ENCODE measurements at regions not wholly inside any gene's neighbourhood (a gene's known extent, or its start where the extent isn't known, plus 50 kb on each side); places are given as distances from the start of the nearest gene placed in this dataset.

DNA sequence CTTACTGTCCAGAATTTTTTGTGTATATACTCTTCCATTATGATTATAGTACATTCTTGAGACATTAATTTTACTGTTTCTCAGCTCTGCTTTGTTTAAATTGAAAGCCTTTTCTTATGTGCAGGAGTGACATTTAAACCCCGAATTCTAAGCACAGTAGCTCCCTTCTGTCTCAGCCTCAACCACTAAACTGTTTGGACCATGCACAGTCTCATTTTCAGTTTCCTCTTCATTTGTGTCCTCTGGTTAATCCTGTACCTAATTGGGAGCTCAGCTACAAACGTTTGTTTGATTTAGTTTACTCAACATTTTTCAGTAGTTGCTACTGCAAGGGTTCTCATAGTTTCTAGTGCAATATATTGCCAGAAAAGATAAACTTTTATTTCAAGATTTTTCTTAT, 206.3 kb downstream of the SLITRK5 start:
- TF ChIP-seq, protein P1, sequence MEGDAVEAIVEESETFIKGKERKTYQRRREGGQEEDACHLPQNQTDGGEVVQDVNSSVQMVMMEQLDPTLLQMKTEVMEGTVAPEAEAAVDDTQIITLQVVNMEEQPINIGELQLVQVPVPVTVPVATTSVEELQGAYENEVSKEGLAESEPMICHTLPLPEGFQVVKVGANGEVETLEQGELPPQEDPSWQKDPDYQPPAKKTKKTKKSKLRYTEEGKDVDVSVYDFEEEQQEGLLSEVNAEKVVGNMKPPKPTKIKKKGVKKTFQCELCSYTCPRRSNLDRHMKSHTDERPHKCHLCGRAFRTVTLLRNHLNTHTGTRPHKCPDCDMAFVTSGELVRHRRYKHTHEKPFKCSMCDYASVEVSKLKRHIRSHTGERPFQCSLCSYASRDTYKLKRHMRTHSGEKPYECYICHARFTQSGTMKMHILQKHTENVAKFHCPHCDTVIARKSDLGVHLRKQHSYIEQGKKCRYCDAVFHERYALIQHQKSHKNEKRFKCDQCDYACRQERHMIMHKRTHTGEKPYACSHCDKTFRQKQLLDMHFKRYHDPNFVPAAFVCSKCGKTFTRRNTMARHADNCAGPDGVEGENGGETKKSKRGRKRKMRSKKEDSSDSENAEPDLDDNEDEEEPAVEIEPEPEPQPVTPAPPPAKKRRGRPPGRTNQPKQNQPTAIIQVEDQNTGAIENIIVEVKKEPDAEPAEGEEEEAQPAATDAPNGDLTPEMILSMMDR (IDR thresholded peaks at IDR 0.05; ENCODE audit: extremely low read depth, low read depth, low read length), result no peak

DNA sequence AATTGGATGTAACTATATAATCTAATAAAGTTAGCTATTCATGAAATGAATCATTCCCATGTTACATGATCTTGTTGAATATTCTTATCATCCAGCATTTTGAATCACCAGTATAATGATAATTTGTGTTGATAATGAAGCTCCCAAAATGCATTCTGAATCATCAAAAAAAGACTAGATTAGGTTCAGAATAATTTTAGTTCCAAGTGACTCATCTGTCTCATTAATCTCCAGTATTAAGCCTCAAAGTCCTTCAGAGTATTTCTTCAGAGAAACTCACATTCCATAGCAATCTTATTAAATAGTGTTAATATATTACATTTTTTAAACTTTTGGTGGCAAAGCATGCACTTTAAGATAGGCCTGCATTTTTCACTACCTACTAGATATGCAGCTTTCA, 207.5 kb downstream of the SLITRK5 start:
- Histone ChIP-seq H3K27ac (ENCODE audit: low read depth, low read length) (no peak overlapping the region), H3K9me3 (ENCODE audit: low read depth, low read length) (no peaks in the 10 kb centered on the region), H3K79me2 (ENCODE audit: insufficient read depth, low read length) (no peaks in the 10 kb centered on the region), H3K36me3 (ENCODE audit: insufficient read depth, low read length) (no peaks in the 10 kb centered on the region), H3K4me1 (ENCODE audit: insufficient read depth, low read length) (no peaks in the 10 kb centered on the region), H3K27me3 (ENCODE audit: insufficient read depth, low read length) (no peaks in the 10 kb centered on the region), H3K4me2 (ENCODE audit: insufficient read depth, low read length) (no peak overlapping the region), H2AFZ (ENCODE audit: low read length) (no peak overlapping the region), H3K4me3 (ENCODE audit: insufficient read depth, low read length) (no peak overlapping the region), H4K20me1 (ENCODE audit: insufficient read depth, low read length) (no peaks in the 10 kb centered on the region)
- no peak for DNase-seq (ENCODE audit: insufficient read length, low spot score, missing footprints)
- TF ChIP-seq, protein P1 (IDR thresholded peaks at IDR 0.05; ENCODE audit: extremely low read depth, low read depth, low read length), result no peak

More for the DNA sequence above, 206.3 kb downstream of the SLITRK5 start:
- no peaks in the 10 kb centered on the region for H3K4me1 ChIP-seq (ENCODE audit: insufficient read depth, low read length)
- no peaks in the 10 kb centered on the region for H4K20me1 ChIP-seq (ENCODE audit: insufficient read depth, low read length)
- H3K27ac ChIP-seq (ENCODE audit: low read depth, low read length), result no peak overlapping the region
- H3K27me3 ChIP-seq (ENCODE audit: insufficient read depth, low read length), result no peaks in the 10 kb centered on the region
- no peaks in the 10 kb centered on the region for H3K36me3 ChIP-seq (ENCODE audit: insufficient read depth, low read length)
- no peak overlapping the region for H2AFZ ChIP-seq (ENCODE audit: low read length)
- no peak overlapping the region for H3K4me3 ChIP-seq (ENCODE audit: insufficient read depth, low read length)
- no peaks in the 10 kb centered on the region for H3K79me2 ChIP-seq (ENCODE audit: insufficient read depth, low read length)
- H3K9me3 ChIP-seq (ENCODE audit: low read depth, low read length), result no peaks in the 10 kb centered on the region
- no peak overlapping the region for H3K4me2 ChIP-seq (ENCODE audit: insufficient read depth, low read length)
- no peak for DNase-seq (ENCODE audit: insufficient read length, low spot score, missing footprints)

DNA sequence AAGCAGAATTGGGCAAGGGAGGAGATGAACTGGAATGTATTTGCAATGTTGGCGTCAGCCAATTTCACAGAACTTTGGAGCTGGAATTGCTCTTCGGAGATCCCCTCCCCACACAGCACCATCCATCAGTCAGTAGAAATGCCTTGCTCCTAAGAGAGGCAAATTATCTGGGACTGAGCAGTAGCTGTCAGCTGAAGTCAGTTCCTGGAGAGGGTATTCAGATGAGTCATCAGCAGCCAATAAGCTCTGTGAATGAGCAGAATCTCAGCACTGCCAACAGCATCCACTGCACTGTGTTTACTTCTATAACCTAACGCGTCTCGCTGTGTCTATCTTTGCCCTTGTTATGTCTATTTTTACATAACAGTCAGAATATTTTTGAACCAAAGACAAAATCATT, 213.7 kb downstream of the SLITRK5 start:
- H3K79me2 ChIP-seq (ENCODE audit: insufficient read depth, low read length), result no peaks in the 10 kb centered on the region
- H4K20me1 ChIP-seq (ENCODE audit: insufficient read depth, low read length), result no peaks in the 10 kb centered on the region
- no peaks in the 10 kb centered on the region for H3K9me3 ChIP-seq (ENCODE audit: low read depth, low read length)
- no peaks in the 10 kb centered on the region for H3K36me3 ChIP-seq (ENCODE audit: insufficient read depth, low read length)
- DNase-seq (ENCODE audit: insufficient read length, low spot score, missing footprints), result no peak
- H3K27ac ChIP-seq (ENCODE audit: low read depth, low read length), result no peak overlapping the region
- no peak overlapping the region for H2AFZ ChIP-seq (ENCODE audit: low read length)
- no peak overlapping the region for H3K4me2 ChIP-seq (ENCODE audit: insufficient read depth, low read length)
- no peaks in the 10 kb centered on the region for H3K4me1 ChIP-seq (ENCODE audit: insufficient read depth, low read length)
- H3K27me3 ChIP-seq (ENCODE audit: insufficient read depth, low read length), result no peaks in the 10 kb centered on the region
- TF ChIP-seq, protein P1 (IDR thresholded peaks at IDR 0.05; ENCODE audit: extremely low read depth, low read depth, low read length), result no peak
- no peak overlapping the region for H3K4me3 ChIP-seq (ENCODE audit: insufficient read depth, low read length)

DNA sequence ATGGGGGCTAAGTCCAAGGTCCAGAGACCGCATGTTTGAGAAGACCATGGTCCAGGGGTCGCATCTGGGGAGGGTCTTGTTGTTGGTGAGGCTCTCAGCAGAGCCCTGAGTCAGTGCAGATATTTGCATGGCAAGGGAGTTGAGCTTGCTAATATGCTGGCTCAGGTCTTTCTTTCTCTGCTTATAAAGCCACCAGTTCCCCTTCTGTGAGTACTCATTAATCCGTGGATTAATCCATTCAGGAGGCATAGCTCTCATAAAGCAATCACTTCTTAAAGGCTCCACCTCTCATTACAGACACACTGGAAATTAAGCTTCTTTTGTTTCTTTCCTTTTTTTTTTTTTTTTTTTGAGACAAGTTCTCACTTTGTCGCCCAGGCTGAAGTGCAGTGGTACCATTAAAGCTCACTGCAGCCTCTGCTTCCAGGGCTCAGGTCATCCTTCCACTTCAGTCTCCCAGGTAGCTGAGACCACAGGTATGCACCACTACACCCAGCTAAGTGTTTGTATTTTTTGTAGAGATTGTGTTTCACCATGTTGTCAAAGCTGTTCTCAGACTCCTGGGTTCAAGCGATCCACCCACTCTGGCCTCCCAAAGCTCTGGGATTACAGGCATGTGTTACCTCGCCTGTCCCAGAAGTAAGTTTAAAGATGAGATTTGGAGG, 216.4 kb downstream of the SLITRK5 start:
- Histone ChIP-seq H2AFZ (ENCODE audit: low read length) (no peak overlapping the region), H3K4me3 (ENCODE audit: insufficient read depth, low read length) (no peak overlapping the region), H4K20me1 (ENCODE audit: insufficient read depth, low read length) (no peaks in the 10 kb centered on the region), H3K27ac (ENCODE audit: low read depth, low read length) (no peak overlapping the region), H3K4me2 (ENCODE audit: insufficient read depth, low read length) (no peak overlapping the region), H3K36me3 (ENCODE audit: insufficient read depth, low read length) (no peaks in the 10 kb centered on the region), H3K27me3 (ENCODE audit: insufficient read depth, low read length) (no peaks in the 10 kb centered on the region), H3K9me3 (ENCODE audit: low read depth, low read length) (no peaks in the 10 kb centered on the region), H3K79me2 (ENCODE audit: insufficient read depth, low read length) (no peaks in the 10 kb centered on the region), H3K4me1 (ENCODE audit: insufficient read depth, low read length) (no peaks in the 10 kb centered on the region)
- TF ChIP-seq, protein P1 (IDR thresholded peaks at IDR 0.05; ENCODE audit: extremely low read depth, low read depth, low read length), result no peak
- DNase-seq (ENCODE audit: insufficient read length, low spot score, missing footprints), result no peak

Measured in osteoblast (primary cell).